HG02763 (cell line): ENCODE measurements at regions not wholly inside any gene's neighbourhood (a gene's known extent, or its start where the extent isn't known, plus 50 kb on each side); places are given as distances from the start of the nearest gene placed in this dataset.

ENCODE experiments used
- ATAC-seq: cut with Tn5 transposase; IDR thresholded peaks from one replicate; pipeline ENCODE4 v1.9.1; 2021; ENCODE audit warnings: mild to moderate bottlenecking, moderate library complexity; ENCODE audit not compliant: unreplicated experiment

DNA sequence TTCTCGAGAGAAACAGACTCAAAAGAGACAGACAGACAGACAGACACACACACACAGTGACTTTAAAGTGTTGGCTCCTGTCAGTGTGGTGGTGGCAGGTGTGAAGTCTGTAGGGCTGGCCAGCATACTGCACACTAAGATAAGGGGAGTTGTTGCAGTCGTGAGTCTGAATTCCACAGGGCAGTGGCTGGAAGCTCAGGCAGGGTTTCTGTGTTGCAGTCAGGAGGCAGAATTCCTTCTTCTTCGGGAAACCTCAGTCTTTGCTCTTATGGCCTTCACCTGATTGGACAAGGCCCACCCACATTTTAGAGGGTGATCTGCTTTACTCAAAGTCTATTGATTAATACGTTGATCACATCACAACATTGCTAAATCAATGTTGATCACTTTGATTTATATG, 478.4 kb upstream of the HS6ST1 start:
- ATAC-seq: no peak

GRCh38 chr2:128797533-128797932, 478.9 kb upstream of the HS6ST1 start:
- peak; percentile 32 for ATAC-seq

DNA sequence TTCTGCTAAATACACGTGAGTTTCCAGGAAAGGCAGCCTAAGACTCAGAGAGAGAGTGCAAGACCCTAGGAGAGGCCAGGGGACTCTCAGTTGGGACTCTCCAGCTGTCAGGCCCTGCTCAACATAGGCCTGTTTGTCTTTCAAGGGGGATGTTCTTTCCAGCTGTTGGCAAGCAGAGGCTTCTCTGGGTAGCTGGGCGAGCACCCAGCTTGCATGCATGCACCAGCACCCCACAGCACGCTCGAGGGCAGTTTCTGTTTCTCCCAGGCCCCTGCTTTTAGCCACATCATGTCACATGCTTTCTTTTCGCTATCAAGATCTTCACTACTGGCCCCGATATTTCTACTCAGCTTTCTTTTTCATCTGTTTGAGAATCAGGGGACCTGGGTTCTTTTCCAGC, 479.3 kb upstream of the HS6ST1 start:
- ATAC-seq: peak; percentile 66

DNA sequence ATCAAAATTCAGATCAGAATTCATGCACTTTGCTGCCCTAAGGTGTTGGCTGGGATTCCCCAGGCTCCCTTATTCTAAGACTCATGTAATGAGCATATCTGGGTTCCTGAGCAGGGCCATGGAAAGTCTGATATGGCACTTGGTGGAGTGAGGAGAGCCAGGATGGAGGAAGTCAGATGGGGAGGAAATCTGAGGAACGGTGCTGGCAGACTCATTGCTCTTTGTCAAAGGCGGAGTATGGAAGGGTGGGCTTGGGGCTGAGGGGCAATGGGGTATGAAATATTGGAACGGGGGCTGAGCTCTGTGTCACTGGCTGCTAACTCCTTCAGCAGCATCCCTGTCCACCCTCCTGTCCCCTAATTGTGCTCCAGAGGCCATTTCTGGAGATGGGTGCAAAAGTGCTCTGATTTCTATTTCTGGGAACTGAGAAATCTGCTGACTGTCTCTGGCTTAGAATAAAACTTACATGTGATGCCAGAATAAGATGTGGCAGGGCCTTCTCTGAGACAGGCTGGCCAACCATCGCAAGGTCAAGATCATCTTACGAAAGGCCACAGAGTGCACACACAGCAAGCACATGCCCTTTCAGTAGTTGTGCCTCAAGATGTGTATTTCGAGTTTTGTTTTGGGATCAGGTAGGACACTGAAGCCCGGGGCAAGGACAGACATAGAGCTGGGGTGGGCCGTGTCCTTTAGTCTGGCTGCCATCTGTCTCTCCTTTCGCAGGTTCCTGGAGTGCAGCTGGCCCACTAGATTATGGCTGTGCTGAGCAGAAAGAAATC, 480.0 kb upstream of the HS6ST1 start:
- no peak for ATAC-seq

DNA sequence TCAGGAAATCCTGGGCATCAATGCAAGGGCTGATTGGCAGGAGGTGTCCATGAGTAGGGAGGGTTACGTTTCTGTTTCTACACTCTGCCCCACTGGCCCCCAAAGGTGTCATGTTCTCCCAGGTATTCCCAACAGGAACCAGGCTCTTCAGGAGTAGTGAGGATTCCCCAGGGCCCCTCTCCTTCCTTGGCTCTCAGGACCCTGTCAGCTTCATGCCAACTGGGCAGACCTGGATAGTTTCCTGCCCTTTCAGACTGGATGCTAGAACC, 480.6 kb upstream of the HS6ST1 start:
- ATAC-seq: no peak

- ATAC-seq: no peak
Measured at GRCh38 chr2:128799730-128800129, 481.1 kb upstream of the HS6ST1 start.

- no peak for ATAC-seq
Measured at GRCh38 chr2:128801576-128801975, 482.9 kb upstream of the HS6ST1 start.

- ATAC-seq: no peak
Measured at GRCh38 chr2:128803222-128803621, 484.6 kb upstream of the HS6ST1 start.

GRCh38 chr2:128805237-128805636, 486.6 kb upstream of the HS6ST1 start:
- ATAC-seq: no peak

DNA sequence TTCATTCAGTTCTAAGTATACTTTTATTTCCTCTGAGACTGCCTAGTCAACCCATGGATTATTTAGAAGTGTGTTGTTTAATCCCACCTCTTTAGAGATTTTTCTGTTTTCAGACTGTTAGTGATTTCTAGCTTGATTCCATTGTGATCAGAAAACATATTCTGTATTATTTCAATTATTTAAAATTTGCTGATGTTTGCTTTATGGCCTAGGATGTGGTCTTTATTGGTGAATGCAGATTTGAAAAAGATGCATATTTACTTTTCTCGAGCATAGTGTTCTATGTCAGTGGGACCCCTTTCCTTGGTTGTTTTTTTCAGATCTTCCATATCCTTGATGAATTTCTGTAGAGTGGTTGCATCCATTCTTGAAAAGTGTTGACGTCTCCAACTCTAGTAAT, 487.2 kb upstream of the HS6ST1 start:
- ATAC-seq: no peak

- no peak for ATAC-seq
Measured at GRCh38 chr2:128807317-128807716, 488.6 kb upstream of the HS6ST1 start.

DNA sequence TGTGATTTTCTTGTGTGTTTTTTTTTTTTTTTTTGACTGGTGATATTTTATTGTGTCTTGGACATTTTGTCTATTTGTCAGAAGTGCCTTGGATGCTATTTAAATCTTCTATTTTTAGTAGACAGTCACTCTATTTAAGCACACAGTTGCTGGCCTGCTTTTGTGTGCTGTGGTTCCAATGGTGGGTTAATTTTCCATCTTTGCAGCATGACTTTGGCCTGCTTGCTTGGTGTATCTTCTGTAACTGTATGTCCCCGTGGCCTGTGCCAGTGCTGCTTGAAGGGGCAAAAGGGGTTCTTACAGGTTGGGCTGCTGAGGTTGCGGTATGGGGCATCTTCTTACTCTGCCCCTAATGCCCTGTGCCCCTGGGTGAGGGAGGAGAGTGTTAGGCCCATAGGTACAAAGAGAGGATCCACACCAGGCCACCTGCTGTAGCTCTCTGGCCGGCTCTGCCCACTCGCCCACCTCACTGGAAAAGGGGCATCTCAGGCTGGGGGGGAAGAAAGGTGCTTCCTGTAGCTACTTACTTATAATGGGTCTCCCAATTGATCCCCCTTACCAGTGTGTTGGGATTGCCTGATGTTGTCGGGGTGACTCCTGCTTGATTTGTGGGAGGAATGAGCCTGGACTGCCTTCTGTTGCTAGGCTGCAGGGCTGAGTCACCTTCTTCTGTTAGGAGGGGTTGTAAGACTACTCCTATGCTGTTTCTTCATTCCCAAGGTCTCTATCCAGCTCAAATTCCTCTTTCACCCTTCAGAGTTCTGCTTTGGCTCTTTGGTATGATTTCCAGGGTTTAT, 490.0 kb upstream of the HS6ST1 start:
- no peak for ATAC-seq

DNA sequence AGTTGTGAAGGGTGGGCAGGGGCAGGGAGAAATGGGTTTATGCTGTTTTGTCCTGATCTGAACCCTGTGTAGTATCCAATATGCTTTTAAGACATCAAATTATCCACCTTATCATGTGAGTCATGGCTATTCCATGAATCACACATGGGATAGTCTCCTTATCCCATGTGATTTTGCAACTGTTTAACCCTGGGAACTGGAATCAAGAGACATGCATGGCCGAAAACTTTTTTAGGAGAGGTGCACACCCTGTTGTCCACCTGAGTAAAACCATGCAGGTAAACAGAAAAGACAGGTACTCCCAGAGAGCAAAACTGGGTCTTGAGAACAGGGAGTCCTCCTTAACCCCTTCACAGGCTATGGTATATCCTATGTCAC, 490.6 kb upstream of the HS6ST1 start:
- ATAC-seq: no peak

GRCh38 chr2:128809880-128810279, 491.2 kb upstream of the HS6ST1 start:
- ATAC-seq: no peak

DNA sequence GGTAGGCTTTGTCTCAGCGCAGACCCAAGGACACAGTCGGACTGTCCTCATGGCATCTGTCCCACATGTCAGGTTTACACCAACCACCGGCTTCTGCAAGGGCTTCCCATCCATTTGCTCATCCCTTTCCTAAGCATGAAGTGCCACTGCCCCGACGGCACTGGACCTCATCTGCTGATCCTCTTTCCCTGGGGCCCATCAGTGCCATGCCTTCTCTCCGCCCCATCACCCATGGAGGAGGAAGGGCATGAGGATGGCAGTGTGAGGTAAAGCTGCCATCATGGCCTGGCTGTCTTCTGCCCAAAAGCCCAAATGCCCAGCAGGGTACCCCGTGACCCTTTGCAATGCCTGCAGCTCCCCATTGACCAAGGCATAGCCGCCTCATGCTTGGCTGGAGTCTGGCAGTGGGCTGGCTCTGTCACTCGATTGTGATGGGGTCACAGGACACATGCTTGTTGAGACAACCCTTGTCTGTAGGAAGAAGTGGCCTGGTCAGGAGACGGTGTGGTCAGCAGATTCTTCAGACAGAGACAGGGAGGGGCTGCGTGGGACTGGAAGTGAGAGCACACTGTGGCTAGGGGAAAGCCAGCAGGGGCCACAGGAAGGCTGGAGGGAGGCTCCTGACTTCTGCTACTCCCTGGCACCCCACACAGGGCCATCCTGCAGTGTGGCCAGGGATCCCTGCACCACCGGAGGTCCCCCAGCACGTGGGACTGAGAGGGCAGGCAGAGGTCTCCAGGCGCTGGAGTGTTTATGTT, 493.7 kb upstream of the HS6ST1 start:
- ATAC-seq: no peak

- ATAC-seq: no peak
Measured at GRCh38 chr2:128813352-128814034, 494.8 kb upstream of the HS6ST1 start.

DNA sequence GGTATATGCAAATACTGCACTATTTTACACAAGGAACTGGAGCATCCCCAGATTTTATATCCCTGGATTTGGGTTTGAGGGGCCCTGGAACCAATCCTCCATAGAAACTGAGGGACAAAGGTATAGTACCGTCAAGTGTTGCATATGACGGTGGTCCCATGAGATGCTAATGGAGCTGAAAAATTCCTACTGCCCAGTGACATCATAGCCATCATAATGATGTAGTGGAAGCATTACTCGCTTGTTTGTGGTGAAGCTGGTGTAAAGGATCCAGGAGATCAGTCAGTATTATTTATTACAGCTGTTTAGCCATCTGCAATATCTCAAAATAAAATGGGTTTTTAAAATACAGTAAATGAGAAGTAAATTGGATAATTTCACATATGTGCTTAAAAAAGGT, 496.6 kb upstream of the HS6ST1 start:
- no peak for ATAC-seq

- ATAC-seq: no peak
Measured at GRCh38 chr2:128817171-128817570, 498.5 kb upstream of the HS6ST1 start.

- ATAC-seq: no peak
Measured at GRCh38 chr2:128817813-128818212, 499.1 kb upstream of the HS6ST1 start.

GRCh38 chr2:128818248-128818647, 499.6 kb upstream of the HS6ST1 start:
- ATAC-seq: no peak
